Neural cell (in vitro differentiated cells): ENCODE measurements at regions not wholly inside any gene's neighbourhood (a gene's known extent, or its start where the extent isn't known, plus 50 kb on each side); places are given as distances from the start of the nearest gene placed in this dataset.

Source experiments
- H2AFZ ChIP-seq: fragments of 200-600, 300-800 bp; sonication (generic), shearing (Covaris generic); 2 replicates; pipeline ENCODE4 v1.6.0; 2014; ENCODE audit warnings: low read depth, mild to moderate bottlenecking, antibody characterized with exemption, low read length, moderate library complexity
- H3F3A ChIP-seq: fragments of 200-600 bp; shearing (Covaris generic); 2 replicates; pipeline ENCODE4 v1.6.1; 2016; ENCODE audit warnings: mild to moderate bottlenecking, moderate library complexity, mixed read lengths, antibody characterized with exemption, low read length; ENCODE audit not compliant: insufficient read depth, poor library complexity, severe bottlenecking
- H3K27ac ChIP-seq: fragments of 200-600, 300-800 bp; sonication (generic), shearing (Covaris generic); 2 replicates; pipeline ENCODE4 v1.5.1; 2014; ENCODE audit warnings: mild to moderate bottlenecking, low read length, moderate library complexity
- H3K27me3 ChIP-seq: fragments of 300-800, 200-600 bp; sonication (generic), shearing (Covaris generic); 2 replicates; pipeline ENCODE4 v1.6.0; 2014; ENCODE audit warnings: mild to moderate bottlenecking, low read depth, low read length, moderate library complexity; ENCODE audit not compliant: insufficient read depth
- H3K36me3 ChIP-seq: fragments of 300-800, 200-600 bp; sonication (generic), shearing (Covaris generic); 2 replicates; pipeline ENCODE4 v1.5.1; 2014; ENCODE audit warnings: mild to moderate bottlenecking, antibody characterized with exemption, low read length, moderate library complexity; ENCODE audit not compliant: insufficient read depth
- H3K4me2 ChIP-seq: fragments of 300-800, 200-600 bp; sonication (generic), shearing (Covaris generic); 2 replicates; pipeline ENCODE4 v1.6.0; 2014; ENCODE audit warnings: mild to moderate bottlenecking, low read length
- H3K4me3 ChIP-seq: fragments of 300-800, 200-600 bp; sonication (generic), shearing (Covaris generic); 2 replicates; pipeline ENCODE4 v1.5.1; 2014; ENCODE audit warnings: mild to moderate bottlenecking, low read length, moderate library complexity
- H3K79me2 ChIP-seq: fragments of 200-600 bp; shearing (Covaris generic); replicated peaks from 2 replicates; pipeline ENCODE4 v1.6.0; 2014; ENCODE audit warnings: mild to moderate bottlenecking, low read length, moderate library complexity; ENCODE audit not compliant: insufficient read depth
- H3K9ac ChIP-seq: fragments of 300-800, 200-600 bp; sonication (generic), shearing (Covaris generic); 2 replicates; pipeline ENCODE4 v1.6.1; 2016; ENCODE audit warnings: mild to moderate bottlenecking, low read length, mixed read lengths
- H3K9me2 ChIP-seq: fragments of 200-600 bp; shearing (Covaris generic); 2 replicates; pipeline ENCODE4 v1.6.1; 2016; ENCODE audit warnings: mild to moderate bottlenecking, low read length, mixed read lengths; ENCODE audit not compliant: insufficient read depth
- H3K9me3 ChIP-seq: fragments of 200-600, 300-800 bp; sonication (generic), shearing (Covaris generic); 2 replicates; pipeline ENCODE4 v1.6.1; 2016; ENCODE audit warnings: mild to moderate bottlenecking, mixed run types, low read length, moderate library complexity, mixed read lengths
- H4K20me1 ChIP-seq: fragments of 200-600 bp; shearing (Covaris generic); 2 replicates; pipeline ENCODE4 v1.6.1; 2016; ENCODE audit warnings: mild to moderate bottlenecking, mixed run types; ENCODE audit not compliant: insufficient read depth
- CTCF ChIP-seq: fragments of 450-650 bp; IDR thresholded peaks from 2 replicates; pipeline ENCODE4 v1.5.1; 2014; ENCODE audit warnings: antibody characterized with exemption, mild to moderate bottlenecking, moderate library complexity; ENCODE audit not compliant: poor library complexity, severe bottlenecking
- EP300 ChIP-seq: fragments of 450-650 bp; conservative IDR thresholded peaks from 2 replicates; pipeline ENCODE4 v1.6.1; 2014; ENCODE audit warnings: antibody characterized with exemption, mild to moderate bottlenecking, moderate library complexity; ENCODE audit not compliant: poor library complexity, severe bottlenecking
- EZH2 ChIP-seq: fragments of 200-600, 300-800 bp; shearing (Covaris generic), sonication (generic); IDR thresholded peaks from 2 replicates; pipeline ENCODE4 v1.6.1; 2014; ENCODE audit warnings: antibody characterized with exemption, low read length, borderline replicate concordance, mild to moderate bottlenecking; ENCODE audit not compliant: insufficient read depth, poor library complexity, severe bottlenecking
- MXI1 ChIP-seq: fragments of 450-650 bp; conservative IDR thresholded peaks from 2 replicates; pipeline ENCODE4 v1.6.1; 2014; ENCODE audit warnings: antibody characterized with exemption, mild to moderate bottlenecking; ENCODE audit not compliant: poor library complexity, severe bottlenecking
- POLR2AphosphoS5 ChIP-seq: IDR thresholded peaks from 2 replicates; pipeline ENCODE4 v1.6.1; 2012
- RAD21 ChIP-seq: fragments of 450-650 bp; conservative IDR thresholded peaks from 2 replicates; pipeline ENCODE4 v1.6.1; 2014; ENCODE audit warnings: antibody characterized with exemption, mild to moderate bottlenecking, moderate library complexity
- REST ChIP-seq: IDR thresholded peaks from 2 replicates; pipeline ENCODE4 v1.6.1; 2012; ENCODE audit warnings: borderline replicate concordance
- SMC3 ChIP-seq: fragments of 450-650 bp; conservative IDR thresholded peaks from 2 replicates; pipeline ENCODE4 v1.6.1; 2014; ENCODE audit warnings: antibody characterized with exemption, mild to moderate bottlenecking, moderate library complexity; ENCODE audit not compliant: poor library complexity
- TAF1 ChIP-seq: IDR thresholded peaks from 2 replicates; pipeline ENCODE4 v1.6.1; 2012; ENCODE audit warnings: low read depth

GRCh38 chr1:47579809-47580208 is 142.0 kb downstream of the FOXD2 start:
- no peak overlapping the region for H3K27ac ChIP-seq
- H3K79me2 ChIP-seq, result no peaks in the 10 kb centered on the region
- H4K20me1 ChIP-seq, result no peaks in the 10 kb centered on the region
- TF ChIP-seq EZH2, result no peak
- no peak for TF ChIP-seq SMC3
- no peak for TF ChIP-seq REST
- no peak for TF ChIP-seq EP300
- no peak for TF ChIP-seq POLR2AphosphoS5
- TF ChIP-seq TAF1, result no peak
- no peak for TF ChIP-seq MXI1
- no peak for TF ChIP-seq RAD21
- no peak for TF ChIP-seq CTCF
- no peaks in the 10 kb centered on the region for H3F3A ChIP-seq
- no peaks in the 10 kb centered on the region for H3K9me3 ChIP-seq
- H3K36me3 ChIP-seq, result no peaks in the 10 kb centered on the region
- H3K9me2 ChIP-seq, result no peaks in the 10 kb centered on the region
- H2AFZ ChIP-seq, result no peak overlapping the region
- no peak overlapping the region for H3K9ac ChIP-seq
- no peak overlapping the region for H3K4me2 ChIP-seq
- H3K4me3 ChIP-seq, result no peak overlapping the region
- peaks cover 3% of the 10 kb centered on the region for H3K27me3 ChIP-seq

- Histone ChIP-seq H3K9me3 (no peaks in the 10 kb centered on the region), H3K4me3 (no peak overlapping the region), H3K36me3 (no peaks in the 10 kb centered on the region), H3K27me3 (peaks cover 3% of the 10 kb centered on the region), H3K27ac (no peak overlapping the region), H3K79me2 (no peaks in the 10 kb centered on the region), H3K4me2 (no peak overlapping the region), H2AFZ (no peak overlapping the region), H3F3A (no peaks in the 10 kb centered on the region), H4K20me1 (no peaks in the 10 kb centered on the region), H3K9me2 (no peaks in the 10 kb centered on the region), H3K9ac (no peak overlapping the region)
- TF ChIP-seq RAD21 (no peak), EP300 (no peak), TAF1 (no peak), EZH2 (no peak), CTCF (no peak), POLR2AphosphoS5 (no peak), MXI1 (no peak), REST (no peak), SMC3 (no peak)
Measured at GRCh38 chr1:47580451-47580995, 142.7 kb downstream of the FOXD2 start.
